Neutrophil (primary cell): ENCODE measurements at regions not wholly inside any gene's neighbourhood (a gene's known extent, or its start where the extent isn't known, plus 50 kb on each side); places are given as distances from the start of the nearest gene placed in this dataset.

Source experiments
- H3K27ac ChIP-seq: fragments of 200-600 bp; sonication (generic); 2 replicates; pipeline ENCODE4 v1.5.1; 2016; ENCODE audit warnings: mild to moderate bottlenecking, moderate library complexity
- H3K27me3 ChIP-seq: fragments of 200-600 bp; sonication (generic); 2 replicates; pipeline ENCODE4 v1.6.0; 2016; ENCODE audit warnings: mild to moderate bottlenecking
- H3K36me3 ChIP-seq: fragments of 200-600 bp; sonication (generic); 2 replicates; pipeline ENCODE4 v1.5.1; 2017
- H3K4me1 ChIP-seq, 2 experiments: fragments of 200-600 bp in 1 of 2; sonication (generic) in 1 of 2; 1 replicate in 1 of 2; 2 replicates in 1 of 2; pipeline versions ENCODE4 v1.5.1 to v1.6.1; 2013 to 2016; ENCODE audit warnings: low read depth in 1 of 2, low read length in 1 of 2, mild to moderate bottlenecking in 1 of 2, moderate library complexity in 1 of 2; ENCODE audit not compliant: control insufficient read depth in 1 of 2, insufficient read depth in 1 of 2
- H3K4me3 ChIP-seq, 2 experiments: fragments of 200-600 bp in 1 of 2; sonication (generic) in 1 of 2; 1 replicate in 1 of 2; 2 replicates in 1 of 2; pipeline ENCODE4 v1.5.1; 2013 to 2016; ENCODE audit warnings: low read depth in 1 of 2, low read length in 1 of 2, mild to moderate bottlenecking in 1 of 2, moderate library complexity in 1 of 2
- H3K9me3 ChIP-seq: fragments of 200-600 bp; sonication (generic); 2 replicates; pipeline ENCODE4 v1.5.1; 2016
- TF ChIP-seq, protein P1 (sequence below): fragments of 200-600 bp; sonication (generic); IDR thresholded peaks from 2 replicates; pipeline ENCODE4 v1.5.1; 2016; ENCODE audit warnings: antibody characterized with exemption

DNA sequence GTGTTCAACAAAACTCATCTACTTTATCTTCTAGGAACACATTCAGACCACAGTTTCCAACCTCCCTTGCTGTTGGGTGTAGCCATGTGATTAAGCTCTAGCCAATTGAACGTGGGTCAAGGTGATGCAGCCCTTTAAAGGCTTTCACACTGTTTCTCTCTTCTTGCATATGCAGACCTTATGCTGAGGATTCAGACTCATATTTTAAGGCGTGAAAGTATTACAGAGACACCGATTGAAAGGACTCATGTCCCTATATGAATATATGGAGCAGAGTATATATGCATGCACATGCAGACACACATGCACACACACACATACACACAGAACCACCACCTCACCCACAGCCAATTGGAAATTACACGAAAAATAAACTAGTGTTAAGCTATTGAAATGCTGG, 214.3 kb upstream of the NR5A2 start:
- H3K4me1 ChIP-seq, result no peaks in the 10 kb centered on the region
- H3K9me3 ChIP-seq, result no peaks in the 10 kb centered on the region
- H3K27me3 ChIP-seq, result no peaks in the 10 kb centered on the region
- TF ChIP-seq, protein P1, sequence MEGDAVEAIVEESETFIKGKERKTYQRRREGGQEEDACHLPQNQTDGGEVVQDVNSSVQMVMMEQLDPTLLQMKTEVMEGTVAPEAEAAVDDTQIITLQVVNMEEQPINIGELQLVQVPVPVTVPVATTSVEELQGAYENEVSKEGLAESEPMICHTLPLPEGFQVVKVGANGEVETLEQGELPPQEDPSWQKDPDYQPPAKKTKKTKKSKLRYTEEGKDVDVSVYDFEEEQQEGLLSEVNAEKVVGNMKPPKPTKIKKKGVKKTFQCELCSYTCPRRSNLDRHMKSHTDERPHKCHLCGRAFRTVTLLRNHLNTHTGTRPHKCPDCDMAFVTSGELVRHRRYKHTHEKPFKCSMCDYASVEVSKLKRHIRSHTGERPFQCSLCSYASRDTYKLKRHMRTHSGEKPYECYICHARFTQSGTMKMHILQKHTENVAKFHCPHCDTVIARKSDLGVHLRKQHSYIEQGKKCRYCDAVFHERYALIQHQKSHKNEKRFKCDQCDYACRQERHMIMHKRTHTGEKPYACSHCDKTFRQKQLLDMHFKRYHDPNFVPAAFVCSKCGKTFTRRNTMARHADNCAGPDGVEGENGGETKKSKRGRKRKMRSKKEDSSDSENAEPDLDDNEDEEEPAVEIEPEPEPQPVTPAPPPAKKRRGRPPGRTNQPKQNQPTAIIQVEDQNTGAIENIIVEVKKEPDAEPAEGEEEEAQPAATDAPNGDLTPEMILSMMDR, result no peak
- no peak overlapping the region for H3K4me3 ChIP-seq
- no peak overlapping the region for H3K27ac ChIP-seq
- H3K36me3 ChIP-seq, result no peaks in the 10 kb centered on the region

DNA sequence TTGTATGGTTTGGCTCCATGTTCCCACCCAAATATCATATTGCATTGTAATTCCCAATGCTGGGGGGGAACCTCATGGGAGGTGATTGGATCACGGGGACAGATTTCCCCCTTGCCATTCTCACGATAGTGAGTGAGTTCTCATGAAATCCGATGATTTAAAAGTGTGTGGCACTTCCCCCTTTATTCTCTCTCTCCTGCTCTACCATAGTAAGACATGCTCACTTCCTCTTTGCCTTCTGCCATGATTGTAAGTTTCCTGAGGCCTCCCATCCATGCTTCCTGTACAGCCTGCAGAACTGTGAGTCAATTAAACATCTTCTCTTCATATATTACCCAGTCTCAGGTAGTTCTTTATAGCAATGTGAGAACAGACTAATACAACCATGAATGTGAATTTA, 211.6 kb upstream of the NR5A2 start:
- Histone ChIP-seq H3K27me3 (no peaks in the 10 kb centered on the region), H3K9me3 (no peaks in the 10 kb centered on the region), H3K4me1 (no peaks in the 10 kb centered on the region), H3K27ac (no peak overlapping the region), H3K4me3 (no peak overlapping the region), H3K36me3 (no peaks in the 10 kb centered on the region)
- TF ChIP-seq, protein P1, result no peak

DNA sequence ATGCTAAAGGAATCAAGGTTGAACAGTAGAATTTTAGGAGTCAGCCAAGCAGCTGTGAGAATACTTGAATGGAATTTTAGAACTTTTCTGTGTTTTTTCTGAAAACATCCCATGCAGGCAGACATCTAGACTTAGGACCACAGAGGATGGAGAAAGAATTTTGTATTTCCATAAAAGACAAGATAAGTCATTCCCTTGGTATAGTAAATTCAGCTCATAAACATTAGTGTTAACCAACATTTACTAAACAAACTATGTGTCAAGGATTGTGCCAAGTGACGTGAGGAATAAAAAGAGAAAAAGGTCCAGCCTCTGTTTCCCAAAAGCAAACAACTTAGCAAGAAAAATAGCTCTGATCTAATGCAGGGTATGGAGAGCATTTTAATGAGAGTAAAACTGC, 210.2 kb upstream of the NR5A2 start:
- Histone ChIP-seq H3K9me3 (no peaks in the 10 kb centered on the region), H3K27ac (no peak overlapping the region), H3K4me3 (no peak overlapping the region), H3K27me3 (no peaks in the 10 kb centered on the region), H3K4me1 (no peaks in the 10 kb centered on the region), H3K36me3 (no peaks in the 10 kb centered on the region)
- TF ChIP-seq, protein P1, result no peak

DNA sequence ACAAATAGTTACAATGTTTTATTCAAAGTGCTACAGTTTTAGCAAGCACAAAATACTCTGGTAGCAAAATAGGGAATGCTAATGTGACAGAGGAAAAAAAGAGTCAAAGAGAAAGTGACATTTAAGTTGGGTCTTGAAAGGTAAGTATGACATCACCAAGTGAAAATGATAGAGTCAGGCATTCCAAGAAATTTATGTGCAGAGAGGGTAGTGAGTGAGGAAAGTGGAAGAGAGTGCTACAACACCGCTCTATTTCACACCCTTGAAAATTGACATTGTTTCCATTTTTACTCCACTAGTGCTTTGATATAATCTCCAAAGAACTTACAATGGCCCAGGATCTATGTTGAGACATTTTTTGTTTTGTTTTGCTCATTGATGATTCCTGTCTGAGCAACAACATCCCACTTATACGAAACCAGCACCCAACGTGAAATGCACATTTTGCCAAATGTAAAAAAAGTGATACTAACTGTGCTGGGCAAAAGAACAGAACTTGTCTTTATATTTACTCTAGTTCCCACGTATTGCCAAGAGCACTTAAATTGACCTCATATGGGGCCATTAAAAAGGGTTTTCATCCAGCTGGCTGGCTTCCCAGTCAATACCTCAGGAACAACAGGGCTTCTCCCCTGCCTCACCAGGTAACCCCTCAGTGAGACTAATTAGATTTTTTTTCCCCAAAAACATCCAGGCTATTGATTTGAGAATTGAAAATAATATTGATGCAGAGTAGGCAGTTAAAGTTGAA, 206.3 kb upstream of the NR5A2 start:
- H3K4me1 ChIP-seq, result no peaks in the 10 kb centered on the region
- H3K4me3 ChIP-seq, result no peak overlapping the region
- no peak overlapping the region for H3K27ac ChIP-seq
- TF ChIP-seq, protein P1, result no peak
- H3K27me3 ChIP-seq, result no peaks in the 10 kb centered on the region
- H3K9me3 ChIP-seq, result no peaks in the 10 kb centered on the region
- H3K36me3 ChIP-seq, result no peaks in the 10 kb centered on the region

DNA sequence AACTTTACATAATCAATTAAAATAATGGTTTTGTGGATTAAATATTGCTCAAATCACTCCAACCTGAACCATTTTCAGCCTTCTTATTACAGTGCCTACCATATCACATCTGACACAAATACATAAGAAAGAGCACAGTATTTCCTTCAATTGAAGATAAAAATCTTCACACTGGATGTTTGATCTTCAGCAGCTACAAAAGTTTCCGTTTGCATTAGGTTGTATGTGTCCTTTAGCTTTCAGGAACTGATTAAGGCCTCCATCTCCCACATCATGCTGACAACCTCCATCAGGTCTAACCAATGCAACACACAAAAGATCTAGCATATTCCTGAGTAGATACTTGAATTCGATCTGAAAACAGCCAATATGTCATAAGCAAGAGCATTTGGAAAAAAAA, 195.1 kb upstream of the NR5A2 start:
- H3K36me3 ChIP-seq, result no peaks in the 10 kb centered on the region
- H3K27me3 ChIP-seq, result no peaks in the 10 kb centered on the region
- no peaks in the 10 kb centered on the region for H3K9me3 ChIP-seq
- TF ChIP-seq, protein P1, result no peak
- H3K4me3 ChIP-seq, result no peak overlapping the region
- H3K27ac ChIP-seq, result no peak overlapping the region
- no peaks in the 10 kb centered on the region for H3K4me1 ChIP-seq
